ENCODE measurements at regions not wholly inside any gene's neighbourhood (a gene's known extent, or its start where the extent isn't known, plus 50 kb on each side); places are given as distances from the start of the nearest gene placed in this dataset.

DNA sequence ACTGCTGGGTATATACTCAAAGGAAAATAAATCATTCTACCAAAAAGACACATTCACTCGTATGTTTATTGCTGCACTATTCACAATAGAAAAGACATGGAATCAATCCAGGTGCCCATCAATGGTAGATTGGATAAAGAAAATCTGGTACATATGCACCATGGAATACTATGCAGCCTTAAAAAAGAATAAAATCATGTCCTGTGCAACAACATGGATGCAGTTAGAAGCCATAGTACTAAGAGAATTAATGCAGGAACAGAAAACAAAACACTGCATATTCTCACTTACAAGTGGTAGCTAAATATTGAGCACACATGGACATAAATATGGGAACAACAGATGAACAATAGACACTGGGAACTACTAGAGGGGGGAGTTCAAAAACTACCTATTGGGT, 96.3 kb downstream of the FAM76B start (continued):
- TF ChIP-seq, protein P1, sequence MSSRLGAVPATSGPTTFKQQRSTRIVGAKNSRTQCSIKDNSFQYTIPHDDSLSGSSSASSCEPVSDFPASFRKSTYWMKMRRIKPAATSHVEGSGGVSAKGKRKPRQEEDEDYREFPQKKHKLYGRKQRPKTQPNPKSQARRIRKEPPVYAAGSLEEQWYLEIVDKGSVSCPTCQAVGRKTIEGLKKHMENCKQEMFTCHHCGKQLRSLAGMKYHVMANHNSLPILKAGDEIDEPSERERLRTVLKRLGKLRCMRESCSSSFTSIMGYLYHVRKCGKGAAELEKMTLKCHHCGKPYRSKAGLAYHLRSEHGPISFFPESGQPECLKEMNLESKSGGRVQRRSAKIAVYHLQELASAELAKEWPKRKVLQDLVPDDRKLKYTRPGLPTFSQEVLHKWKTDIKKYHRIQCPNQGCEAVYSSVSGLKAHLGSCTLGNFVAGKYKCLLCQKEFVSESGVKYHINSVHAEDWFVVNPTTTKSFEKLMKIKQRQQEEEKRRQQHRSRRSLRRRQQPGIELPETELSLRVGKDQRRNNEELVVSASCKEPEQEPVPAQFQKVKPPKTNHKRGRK (CRISPR knock-in tag; IDR thresholded peaks at IDR 0.05; ENCODE audit: borderline replicate concordance): no peak
- TF ChIP-seq, protein P2, sequence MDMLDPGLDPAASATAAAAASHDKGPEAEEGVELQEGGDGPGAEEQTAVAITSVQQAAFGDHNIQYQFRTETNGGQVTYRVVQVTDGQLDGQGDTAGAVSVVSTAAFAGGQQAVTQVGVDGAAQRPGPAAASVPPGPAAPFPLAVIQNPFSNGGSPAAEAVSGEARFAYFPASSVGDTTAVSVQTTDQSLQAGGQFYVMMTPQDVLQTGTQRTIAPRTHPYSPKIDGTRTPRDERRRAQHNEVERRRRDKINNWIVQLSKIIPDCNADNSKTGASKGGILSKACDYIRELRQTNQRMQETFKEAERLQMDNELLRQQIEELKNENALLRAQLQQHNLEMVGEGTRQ (CRISPR knock-in tag; IDR thresholded peaks at IDR 0.05): no peak
- no peak for TF ChIP-seq CBFB (CRISPR knock-in tag; IDR thresholded peaks at IDR 0.05; ENCODE audit: low read depth)
- TF ChIP-seq, protein P3, sequence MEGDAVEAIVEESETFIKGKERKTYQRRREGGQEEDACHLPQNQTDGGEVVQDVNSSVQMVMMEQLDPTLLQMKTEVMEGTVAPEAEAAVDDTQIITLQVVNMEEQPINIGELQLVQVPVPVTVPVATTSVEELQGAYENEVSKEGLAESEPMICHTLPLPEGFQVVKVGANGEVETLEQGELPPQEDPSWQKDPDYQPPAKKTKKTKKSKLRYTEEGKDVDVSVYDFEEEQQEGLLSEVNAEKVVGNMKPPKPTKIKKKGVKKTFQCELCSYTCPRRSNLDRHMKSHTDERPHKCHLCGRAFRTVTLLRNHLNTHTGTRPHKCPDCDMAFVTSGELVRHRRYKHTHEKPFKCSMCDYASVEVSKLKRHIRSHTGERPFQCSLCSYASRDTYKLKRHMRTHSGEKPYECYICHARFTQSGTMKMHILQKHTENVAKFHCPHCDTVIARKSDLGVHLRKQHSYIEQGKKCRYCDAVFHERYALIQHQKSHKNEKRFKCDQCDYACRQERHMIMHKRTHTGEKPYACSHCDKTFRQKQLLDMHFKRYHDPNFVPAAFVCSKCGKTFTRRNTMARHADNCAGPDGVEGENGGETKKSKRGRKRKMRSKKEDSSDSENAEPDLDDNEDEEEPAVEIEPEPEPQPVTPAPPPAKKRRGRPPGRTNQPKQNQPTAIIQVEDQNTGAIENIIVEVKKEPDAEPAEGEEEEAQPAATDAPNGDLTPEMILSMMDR (IDR thresholded peaks at IDR 0.05): no peak
- TF ChIP-seq, protein P4, sequence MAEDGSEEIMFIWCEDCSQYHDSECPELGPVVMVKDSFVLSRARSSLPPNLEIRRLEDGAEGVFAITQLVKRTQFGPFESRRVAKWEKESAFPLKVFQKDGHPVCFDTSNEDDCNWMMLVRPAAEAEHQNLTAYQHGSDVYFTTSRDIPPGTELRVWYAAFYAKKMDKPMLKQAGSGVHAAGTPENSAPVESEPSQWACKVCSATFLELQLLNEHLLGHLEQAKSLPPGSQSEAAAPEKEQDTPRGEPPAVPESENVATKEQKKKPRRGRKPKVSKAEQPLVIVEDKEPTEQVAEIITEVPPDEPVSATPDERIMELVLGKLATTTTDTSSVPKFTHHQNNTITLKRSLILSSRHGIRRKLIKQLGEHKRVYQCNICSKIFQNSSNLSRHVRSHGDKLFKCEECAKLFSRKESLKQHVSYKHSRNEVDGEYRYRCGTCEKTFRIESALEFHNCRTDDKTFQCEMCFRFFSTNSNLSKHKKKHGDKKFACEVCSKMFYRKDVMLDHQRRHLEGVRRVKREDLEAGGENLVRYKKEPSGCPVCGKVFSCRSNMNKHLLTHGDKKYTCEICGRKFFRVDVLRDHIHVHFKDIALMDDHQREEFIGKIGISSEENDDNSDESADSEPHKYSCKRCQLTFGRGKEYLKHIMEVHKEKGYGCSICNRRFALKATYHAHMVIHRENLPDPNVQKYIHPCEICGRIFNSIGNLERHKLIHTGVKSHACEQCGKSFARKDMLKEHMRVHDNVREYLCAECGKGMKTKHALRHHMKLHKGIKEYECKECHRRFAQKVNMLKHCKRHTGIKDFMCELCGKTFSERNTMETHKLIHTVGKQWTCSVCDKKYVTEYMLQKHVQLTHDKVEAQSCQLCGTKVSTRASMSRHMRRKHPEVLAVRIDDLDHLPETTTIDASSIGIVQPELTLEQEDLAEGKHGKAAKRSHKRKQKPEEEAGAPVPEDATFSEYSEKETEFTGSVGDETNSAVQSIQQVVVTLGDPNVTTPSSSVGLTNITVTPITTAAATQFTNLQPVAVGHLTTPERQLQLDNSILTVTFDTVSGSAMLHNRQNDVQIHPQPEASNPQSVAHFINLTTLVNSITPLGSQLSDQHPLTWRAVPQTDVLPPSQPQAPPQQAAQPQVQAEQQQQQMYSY (CRISPR knock-in tag; IDR thresholded peaks at IDR 0.05): no peak

DNA sequence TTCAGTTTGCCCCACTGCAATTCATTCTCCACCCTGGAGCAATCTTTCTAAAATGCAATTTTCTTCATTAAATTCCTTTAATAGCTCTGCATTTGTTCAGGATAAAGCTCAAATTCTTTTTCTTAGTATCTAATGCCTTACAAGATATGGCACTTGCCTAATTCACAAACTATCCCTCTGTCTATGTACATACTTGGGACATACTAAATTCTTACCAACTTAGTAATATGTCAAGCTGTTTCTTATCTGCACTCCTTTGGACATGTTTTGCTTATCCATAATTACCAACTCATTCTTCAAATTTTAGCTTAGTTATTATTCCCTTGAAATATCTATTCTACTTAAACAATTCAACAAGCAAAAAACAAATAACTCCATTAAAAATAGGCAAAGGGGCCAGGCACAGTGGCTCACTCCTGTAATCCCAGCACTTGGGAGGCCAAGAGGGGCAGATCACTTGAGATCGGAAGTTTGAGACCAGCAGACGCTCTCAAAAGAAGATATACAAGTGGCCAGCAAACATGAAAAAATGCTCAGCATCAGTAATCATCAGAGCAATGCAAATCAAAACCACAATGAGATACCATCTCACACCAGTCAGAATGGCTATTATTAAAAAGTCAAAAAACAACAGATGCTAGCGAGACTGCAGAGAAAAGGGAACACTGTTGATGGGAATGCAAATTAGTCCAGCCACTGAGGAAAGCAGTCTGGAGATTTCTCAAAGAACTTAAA, 96.9 kb downstream of the FAM76B start:
- Mint-ChIP-seq H3K4me3 (no peak overlapping the region), H3K4me1 (peaks cover 5% of the 10 kb centered on the region), H3K9me3 (no peaks in the 10 kb centered on the region), H3K27ac (no peak overlapping the region), H3K36me3 (no peaks in the 10 kb centered on the region), H3K27me3 (ENCODE audit: low read depth) (no peaks in the 10 kb centered on the region)
- ATAC-seq (no peak), DNase-seq (ENCODE audit: low spot score) (no peak)
- CTCF ChIA-PET: interaction anchor here (4.1 kb wide), 1 partner anchor 13 kb away, joined by 17 read pairs; no protein-coding TSS in a partner anchor
- POLR2A ChIA-PET: no interaction called here
- TF ChIP-seq SMAD4 (CRISPR knock-in tag; IDR thresholded peaks at IDR 0.05) (no peak), ZNF416 (CRISPR knock-in tag; IDR thresholded peaks at IDR 0.05) (no peak), ZNF317 (CRISPR knock-in tag; IDR thresholded peaks at IDR 0.05; ENCODE audit: borderline replicate concordance, low read depth) (no peak), ZNF219 (CRISPR knock-in tag; IDR thresholded peaks at IDR 0.05; ENCODE audit: borderline replicate concordance) (no peak), IRF2 (CRISPR knock-in tag; IDR thresholded peaks at IDR 0.05; ENCODE audit: borderline replicate concordance, low read depth) (no peak), TP53 (CRISPR knock-in tag; IDR thresholded peaks at IDR 0.05) (no peak), ZBTB21 (CRISPR knock-in tag; IDR thresholded peaks at IDR 0.05; ENCODE audit: borderline replicate concordance) (no peak), CREM (CRISPR knock-in tag; IDR thresholded peaks at IDR 0.05) (no peak), RELA (CRISPR knock-in tag; IDR thresholded peaks at IDR 0.05; ENCODE audit: borderline replicate concordance) (no peak), SOX15 (CRISPR knock-in tag; IDR thresholded peaks at IDR 0.05) (no peak), NR1H2 (CRISPR knock-in tag; IDR thresholded peaks at IDR 0.05) (no peak), JAZF1 (CRISPR knock-in tag; IDR thresholded peaks at IDR 0.05) (no peak), CREB1 (CRISPR knock-in tag; IDR thresholded peaks at IDR 0.05) (no peak)
- TF ChIP-seq, protein P5, sequence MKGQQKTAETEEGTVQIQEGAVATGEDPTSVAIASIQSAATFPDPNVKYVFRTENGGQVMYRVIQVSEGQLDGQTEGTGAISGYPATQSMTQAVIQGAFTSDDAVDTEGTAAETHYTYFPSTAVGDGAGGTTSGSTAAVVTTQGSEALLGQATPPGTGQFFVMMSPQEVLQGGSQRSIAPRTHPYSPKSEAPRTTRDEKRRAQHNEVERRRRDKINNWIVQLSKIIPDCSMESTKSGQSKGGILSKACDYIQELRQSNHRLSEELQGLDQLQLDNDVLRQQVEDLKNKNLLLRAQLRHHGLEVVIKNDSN (CRISPR knock-in tag; IDR thresholded peaks at IDR 0.05): no peak
- TF ChIP-seq, protein P2 (CRISPR knock-in tag; IDR thresholded peaks at IDR 0.05): no peak
- TF ChIP-seq, protein P6, sequence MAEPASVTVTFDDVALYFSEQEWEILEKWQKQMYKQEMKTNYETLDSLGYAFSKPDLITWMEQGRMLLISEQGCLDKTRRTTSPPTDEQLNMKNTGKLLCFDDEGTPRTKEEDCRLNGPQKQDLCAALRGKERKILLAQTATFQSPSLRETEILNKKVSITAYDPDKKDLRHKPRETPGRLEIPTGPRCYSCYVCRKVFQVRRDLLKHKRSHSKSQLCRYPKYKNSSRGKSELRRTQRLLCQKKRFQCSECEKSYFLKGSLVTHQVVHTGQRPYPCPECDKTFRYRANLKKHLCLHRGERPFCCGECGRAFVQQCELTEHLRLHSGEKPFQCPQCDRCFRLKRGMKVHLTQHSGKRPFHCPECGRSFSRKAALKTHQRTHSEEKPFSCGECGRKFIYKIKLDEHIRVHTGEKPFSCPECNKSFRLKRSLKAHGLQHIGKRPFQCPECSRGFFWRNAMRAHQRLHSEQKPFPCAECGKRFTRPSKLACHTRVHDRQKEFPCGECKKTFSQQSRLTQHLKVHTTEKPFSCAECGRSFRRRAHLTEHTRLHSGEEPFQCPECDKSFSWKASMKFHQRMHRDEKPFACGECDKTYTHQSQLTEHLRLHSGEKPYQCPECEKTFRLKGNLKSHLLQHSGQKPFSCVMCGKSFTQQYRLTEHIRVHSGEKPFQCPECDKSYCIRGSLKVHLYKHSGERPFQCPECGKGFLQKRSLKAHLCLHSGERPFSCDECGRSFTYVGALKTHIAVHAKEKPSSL (CRISPR knock-in tag; conservative IDR thresholded peaks at IDR 0.05): no peak
- TF ChIP-seq, protein P7, sequence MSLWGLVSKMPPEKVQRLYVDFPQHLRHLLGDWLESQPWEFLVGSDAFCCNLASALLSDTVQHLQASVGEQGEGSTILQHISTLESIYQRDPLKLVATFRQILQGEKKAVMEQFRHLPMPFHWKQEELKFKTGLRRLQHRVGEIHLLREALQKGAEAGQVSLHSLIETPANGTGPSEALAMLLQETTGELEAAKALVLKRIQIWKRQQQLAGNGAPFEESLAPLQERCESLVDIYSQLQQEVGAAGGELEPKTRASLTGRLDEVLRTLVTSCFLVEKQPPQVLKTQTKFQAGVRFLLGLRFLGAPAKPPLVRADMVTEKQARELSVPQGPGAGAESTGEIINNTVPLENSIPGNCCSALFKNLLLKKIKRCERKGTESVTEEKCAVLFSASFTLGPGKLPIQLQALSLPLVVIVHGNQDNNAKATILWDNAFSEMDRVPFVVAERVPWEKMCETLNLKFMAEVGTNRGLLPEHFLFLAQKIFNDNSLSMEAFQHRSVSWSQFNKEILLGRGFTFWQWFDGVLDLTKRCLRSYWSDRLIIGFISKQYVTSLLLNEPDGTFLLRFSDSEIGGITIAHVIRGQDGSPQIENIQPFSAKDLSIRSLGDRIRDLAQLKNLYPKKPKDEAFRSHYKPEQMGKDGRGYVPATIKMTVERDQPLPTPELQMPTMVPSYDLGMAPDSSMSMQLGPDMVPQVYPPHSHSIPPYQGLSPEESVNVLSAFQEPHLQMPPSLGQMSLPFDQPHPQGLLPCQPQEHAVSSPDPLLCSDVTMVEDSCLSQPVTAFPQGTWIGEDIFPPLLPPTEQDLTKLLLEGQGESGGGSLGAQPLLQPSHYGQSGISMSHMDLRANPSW (CRISPR knock-in tag; conservative IDR thresholded peaks at IDR 0.05; ENCODE audit: low read depth): no peak

Data from WTC11 (cell line).